HG03354 (cell line): ENCODE measurements at regions not wholly inside any gene's neighbourhood (a gene's known extent, or its start where the extent isn't known, plus 50 kb on each side); places are given as distances from the start of the nearest gene placed in this dataset.
"Not testable (repeated sequence)": the region's sequence is repeated elsewhere in the genome, so short reads cannot be mapped to it uniquely, and the experiment has no call there.

ENCODE experiments used
- ATAC-seq: cut with Tn5 transposase; IDR thresholded peaks from one replicate; pipeline ENCODE4 v1.9.1; 2021; ENCODE audit warnings: mild to moderate bottlenecking; ENCODE audit not compliant: unreplicated experiment, poor library complexity, severe bottlenecking

- ATAC-seq: no peak
These were observed 237.3 kb upstream of the CNR1 start for GRCh38 chr6:88403486-88403885.

- ATAC-seq: no peak
These were observed 236.8 kb upstream of the CNR1 start for GRCh38 chr6:88402909-88403308.

GRCh38 chr6:88390998-88391397 lies 224.9 kb upstream of the CNR1 start:
- ATAC-seq: not testable (repeated sequence)

- ATAC-seq: no peak
These were observed 222.4 kb upstream of the CNR1 start for GRCh38 chr6:88388589-88388988.

- no peak for ATAC-seq
These were observed 220.0 kb upstream of the CNR1 start for GRCh38 chr6:88386167-88386566.

- ATAC-seq: no peak
These were observed 217.0 kb upstream of the CNR1 start for GRCh38 chr6:88383183-88383582.

GRCh38 chr6:88381289-88381642 lies 215.1 kb upstream of the CNR1 start:
- ATAC-seq: no peak

GRCh38 chr6:88380618-88381288 lies 214.6 kb upstream of the CNR1 start:
- no peak for ATAC-seq

GRCh38 chr6:88380083-88380482 lies 213.9 kb upstream of the CNR1 start:
- no peak for ATAC-seq

GRCh38 chr6:88378639-88379038 lies 212.5 kb upstream of the CNR1 start:
- no peak for ATAC-seq

- no peak for ATAC-seq
These were observed 211.9 kb upstream of the CNR1 start for GRCh38 chr6:88377976-88378568.

- no peak for ATAC-seq
These were observed 210.7 kb upstream of the CNR1 start for GRCh38 chr6:88376768-88377387.

- ATAC-seq: no peak
These were observed 210.1 kb upstream of the CNR1 start for GRCh38 chr6:88376197-88376596.

- ATAC-seq: no peak
These were observed 208.4 kb upstream of the CNR1 start for GRCh38 chr6:88374553-88374952.

- no peak for ATAC-seq
These were observed 205.3 kb upstream of the CNR1 start for GRCh38 chr6:88371480-88371879.

GRCh38 chr6:88370127-88370710 lies 204.1 kb upstream of the CNR1 start:
- no peak for ATAC-seq

GRCh38 chr6:88369262-88369661 lies 203.1 kb upstream of the CNR1 start:
- ATAC-seq: no peak

GRCh38 chr6:88368071-88368787 lies 202.1 kb upstream of the CNR1 start:
- ATAC-seq: no peak

- ATAC-seq: no peak
These were observed 201.1 kb upstream of the CNR1 start for GRCh38 chr6:88367248-88367647.

- no peak for ATAC-seq
These were observed 200.5 kb upstream of the CNR1 start for GRCh38 chr6:88366672-88367071.
